Esophagus squamous epithelium (tissue), 4 donors: ENCODE measurements at regions not wholly inside any gene's neighbourhood (a gene's known extent, or its start where the extent isn't known, plus 50 kb on each side); places are given as distances from the start of the nearest gene placed in this dataset.

ENCODE experiments used
- POLR2A ChIP-seq, 4 donors: fragments of 450-650 bp; IDR thresholded peaks; one replicate each; pipeline ENCODE4 v1.6.1; 2017; ENCODE audit warnings: antibody characterized with exemption in 4 of 4, mild to moderate bottlenecking in 4 of 4, moderate library complexity in 3 of 4
- TF ChIP-seq, protein P1 (sequence below), 6 experiments: fragments of 450-650 bp in 4 of 6; fragments of 200-600 bp in 2 of 6; sonication (generic) in 2 of 6; IDR thresholded peaks; one replicate each; pipeline ENCODE4 v1.5.1; 2016 to 2019; ENCODE audit warnings: antibody characterized with exemption in 6 of 6, mild to moderate bottlenecking in 4 of 6, moderate library complexity in 4 of 6

DNA sequence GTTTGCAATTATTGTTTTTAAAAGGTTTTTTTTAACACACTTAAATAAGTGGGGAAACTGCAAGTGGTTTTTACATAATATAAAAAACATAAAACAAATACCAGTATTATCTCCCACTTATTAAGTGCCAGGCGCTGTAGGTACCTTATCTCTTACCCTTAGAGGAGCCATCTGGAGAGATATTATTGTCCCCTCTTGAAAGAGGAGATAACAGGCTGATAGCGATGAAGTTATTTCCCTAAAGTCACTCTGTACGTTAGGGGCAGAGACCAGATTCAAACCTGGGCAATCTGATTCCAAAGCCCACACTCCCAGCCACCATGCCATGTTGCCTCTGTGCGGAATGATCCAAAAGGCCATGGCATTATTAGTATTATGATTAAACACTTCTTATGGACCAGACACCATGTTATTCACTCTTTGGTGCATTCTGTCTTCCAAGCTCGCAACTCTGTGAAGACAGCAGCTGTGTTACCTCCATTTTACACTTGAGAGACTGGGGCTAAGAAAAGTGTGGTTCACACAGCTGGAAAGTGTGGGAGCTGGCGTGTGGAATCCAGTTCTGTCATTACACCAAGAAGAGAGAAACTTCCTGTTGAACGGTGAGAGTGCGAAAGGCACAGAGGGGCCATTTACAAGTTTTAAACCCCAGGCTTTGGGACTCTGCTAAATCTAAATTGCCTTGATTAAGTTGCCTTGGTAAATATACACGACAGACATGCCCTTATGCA is 79.9 kb upstream of the MITF start:
- TF ChIP-seq, protein P1, sequence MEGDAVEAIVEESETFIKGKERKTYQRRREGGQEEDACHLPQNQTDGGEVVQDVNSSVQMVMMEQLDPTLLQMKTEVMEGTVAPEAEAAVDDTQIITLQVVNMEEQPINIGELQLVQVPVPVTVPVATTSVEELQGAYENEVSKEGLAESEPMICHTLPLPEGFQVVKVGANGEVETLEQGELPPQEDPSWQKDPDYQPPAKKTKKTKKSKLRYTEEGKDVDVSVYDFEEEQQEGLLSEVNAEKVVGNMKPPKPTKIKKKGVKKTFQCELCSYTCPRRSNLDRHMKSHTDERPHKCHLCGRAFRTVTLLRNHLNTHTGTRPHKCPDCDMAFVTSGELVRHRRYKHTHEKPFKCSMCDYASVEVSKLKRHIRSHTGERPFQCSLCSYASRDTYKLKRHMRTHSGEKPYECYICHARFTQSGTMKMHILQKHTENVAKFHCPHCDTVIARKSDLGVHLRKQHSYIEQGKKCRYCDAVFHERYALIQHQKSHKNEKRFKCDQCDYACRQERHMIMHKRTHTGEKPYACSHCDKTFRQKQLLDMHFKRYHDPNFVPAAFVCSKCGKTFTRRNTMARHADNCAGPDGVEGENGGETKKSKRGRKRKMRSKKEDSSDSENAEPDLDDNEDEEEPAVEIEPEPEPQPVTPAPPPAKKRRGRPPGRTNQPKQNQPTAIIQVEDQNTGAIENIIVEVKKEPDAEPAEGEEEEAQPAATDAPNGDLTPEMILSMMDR (IDR thresholded peaks at IDR 0.05): no peak
- TF ChIP-seq POLR2A (IDR thresholded peaks at IDR 0.05): no peak
